ENCODE measurements at regions not wholly inside any gene's neighbourhood (a gene's known extent, or its start where the extent isn't known, plus 50 kb on each side); places are given as distances from the start of the nearest gene placed in this dataset.

- no peak for DNase-seq
Measured at GRCh38 chr15:31456354-31457060, 129.9 kb downstream of the KLF13 start.

- DNase-seq = no peak
Measured at GRCh38 chr15:31457161-31457560, 130.5 kb downstream of the KLF13 start.

- DNase-seq = no peak
Measured at GRCh38 chr15:31457631-31458526, 131.2 kb downstream of the KLF13 start.

GRCh38 chr15:31458596-31459399 is 132.2 kb downstream of the KLF13 start:
- DNase-seq = peak; percentile 79

- DNase-seq = no peak
Measured at GRCh38 chr15:31459400-31459748, 132.7 kb downstream of the KLF13 start.

GRCh38 chr15:31461375-31461774 is 134.7 kb downstream of the KLF13 start:
- no peak for DNase-seq

GRCh38 chr15:31461911-31462480 is 135.4 kb downstream of the KLF13 start:
- no peak for DNase-seq

GRCh38 chr15:31463521-31464102 is 137.0 kb downstream of the KLF13 start:
- DNase-seq = no peak

GRCh38 chr15:31464216-31465082 is 137.8 kb downstream of the KLF13 start:
- no peak for DNase-seq

- DNase-seq = no peak
Measured at GRCh38 chr15:31465083-31465955, 138.7 kb downstream of the KLF13 start.

- DNase-seq = no peak
Measured at GRCh38 chr15:31467361-31467760, 140.7 kb downstream of the KLF13 start.

GRCh38 chr15:31468911-31469785 is 142.5 kb downstream of the KLF13 start:
- no peak for DNase-seq

- no peak for DNase-seq
Measured at GRCh38 chr15:31469786-31470525, 143.3 kb downstream of the KLF13 start.

GRCh38 chr15:31470756-31471155 is 144.1 kb downstream of the KLF13 start:
- no peak for DNase-seq

GRCh38 chr15:31471731-31472430 is 145.2 kb downstream of the KLF13 start:
- no peak for DNase-seq

GRCh38 chr15:31472636-31473384 is 146.2 kb downstream of the KLF13 start:
- DNase-seq = peak; percentile 55

- DNase-seq = no peak
Measured at GRCh38 chr15:31473385-31474058, 146.9 kb downstream of the KLF13 start.

All from activated CD4-positive, alpha-beta T cell treated with anti-CD3 and anti-CD28 coated beads for 48 hours (primary cell).